Lower leg skin (tissue), 3 donors: ENCODE measurements at regions not wholly inside any gene's neighbourhood (a gene's known extent, or its start where the extent isn't known, plus 50 kb on each side); places are given as distances from the start of the nearest gene placed in this dataset.

Source experiments
- CTCF ChIP-seq, 3 donors: fragments of 450-650 bp; IDR thresholded peaks; one replicate each; pipeline ENCODE4 v1.5.1; 2016; ENCODE audit warnings: antibody characterized with exemption in 3 of 3, mild to moderate bottlenecking in 3 of 3, moderate library complexity in 2 of 3
- POLR2A ChIP-seq, 2 donors: fragments of 450-650 bp; IDR thresholded peaks; one replicate each; pipeline ENCODE4 v1.6.1; 2016 to 2017; ENCODE audit warnings: antibody characterized with exemption in 2 of 2, mild to moderate bottlenecking in 1 of 2, moderate library complexity in 1 of 2

GRCh38 chr3:24582431-24583403 is 88.1 kb upstream of the THRB start:
- TF ChIP-seq POLR2A (IDR thresholded peaks at IDR 0.05): no peak
- no peak for TF ChIP-seq CTCF (IDR thresholded peaks at IDR 0.05)
